Right atrium auricular region (tissue), 2 donors: ENCODE measurements at regions not wholly inside any gene's neighbourhood (a gene's known extent, or its start where the extent isn't known, plus 50 kb on each side); places are given as distances from the start of the nearest gene placed in this dataset.
A peak's percentile ranks its signal among the peaks of the same experiment; 100 is the strongest.

ENCODE experiments used
- DNase-seq: peaks from one replicate; pipeline ENCODE4 v3.0.0-alpha.2; 2019; ENCODE audit warnings: low spot score
- H3K27ac ChIP-seq, 2 donors: fragments of 200-600 bp; sonication (generic); 1 replicate in 1 of 2; 2 replicates in 1 of 2; pipeline ENCODE4 v1.5.1; 2016 to 2019
- H3K27me3 ChIP-seq, 2 donors: fragments of 200-600 bp; sonication (generic); one replicate each; pipeline versions ENCODE4 v1.5.1 to v1.6.0; 2017 to 2019
- H3K36me3 ChIP-seq: fragments of 200-600 bp; sonication (generic); one replicate; pipeline ENCODE4 v1.5.1; 2016
- H3K4me1 ChIP-seq, 2 donors: fragments of 200-600 bp; sonication (generic); one replicate each; pipeline versions ENCODE4 v1.5.1 to v1.6.0; 2017 to 2019
- H3K4me3 ChIP-seq, 2 donors: fragments of 200-600 bp; sonication (generic); 1 replicate in 1 of 2; 2 replicates in 1 of 2; pipeline ENCODE4 v1.5.1; 2017 to 2019; ENCODE audit warnings: mild to moderate bottlenecking in 1 of 2, moderate library complexity in 1 of 2
- H3K9me3 ChIP-seq, 2 donors: fragments of 200-600 bp; sonication (generic); one replicate each; pipeline ENCODE4 v1.5.1; 2019
- CTCF ChIP-seq, 2 donors: fragments of 200-600 bp; sonication (generic); IDR thresholded peaks; one replicate each; pipeline ENCODE4 v1.5.1; 2019; ENCODE audit warnings: antibody characterized with exemption in 2 of 2

- H3K36me3 ChIP-seq: no peaks in the 10 kb centered on the region
- no peak overlapping the region for H3K27ac ChIP-seq
- DNase-seq: no peak
- H3K9me3 ChIP-seq: no peaks in the 10 kb centered on the region
- H3K4me3 ChIP-seq: no peak overlapping the region
- no peaks in the 10 kb centered on the region for H3K4me1 ChIP-seq
- no peak for TF ChIP-seq CTCF (IDR thresholded peaks at IDR 0.05)
- no peaks in the 10 kb centered on the region for H3K27me3 ChIP-seq
Observed at GRCh38 chr5:42896523-42896922, 84.8 kb upstream of the SELENOP start.

- H3K27ac ChIP-seq: no peak overlapping the region
- TF ChIP-seq CTCF (IDR thresholded peaks at IDR 0.05): peak in 1 of 2 donors; percentile 51
- H3K36me3 ChIP-seq: no peaks in the 10 kb centered on the region
- H3K4me3 ChIP-seq: no peak overlapping the region
- H3K4me1 ChIP-seq: no peaks in the 10 kb centered on the region
- H3K27me3 ChIP-seq: no peaks in the 10 kb centered on the region
- no peak for DNase-seq
- no peaks in the 10 kb centered on the region for H3K9me3 ChIP-seq
Observed at GRCh38 chr5:42894057-42894456, 82.4 kb upstream of the SELENOP start.

GRCh38 chr5:42889311-42889933 is 77.7 kb upstream of the SELENOP start:
- Histone ChIP-seq H3K27ac (no peak overlapping the region), H3K4me1 (no peaks in the 10 kb centered on the region), H3K9me3 (no peaks in the 10 kb centered on the region), H3K36me3 (no peaks in the 10 kb centered on the region), H3K4me3 (no peak overlapping the region), H3K27me3 (no peaks in the 10 kb centered on the region)
- DNase-seq: peak; percentile 84
- TF ChIP-seq CTCF (IDR thresholded peaks at IDR 0.05): peak; percentile 88 to 93

- Histone ChIP-seq H3K4me3 (no peak overlapping the region), H3K27ac (no peak overlapping the region), H3K36me3 (no peaks in the 10 kb centered on the region), H3K9me3 (no peaks in the 10 kb centered on the region), H3K4me1 (no peaks in the 10 kb centered on the region), H3K27me3 (no peaks in the 10 kb centered on the region)
- no peak for DNase-seq
- TF ChIP-seq CTCF (IDR thresholded peaks at IDR 0.05): no peak
Observed at GRCh38 chr5:42888771-42889170, 77.1 kb upstream of the SELENOP start.

GRCh38 chr5:42887575-42887974 is 75.9 kb upstream of the SELENOP start:
- Histone ChIP-seq H3K27ac (no peak overlapping the region), H3K9me3 (no peaks in the 10 kb centered on the region), H3K36me3 (no peaks in the 10 kb centered on the region), H3K4me3 (no peak overlapping the region), H3K4me1 (no peaks in the 10 kb centered on the region), H3K27me3 (no peaks in the 10 kb centered on the region)
- no peak for TF ChIP-seq CTCF (IDR thresholded peaks at IDR 0.05)
- no peak for DNase-seq

- no peaks in the 10 kb centered on the region for H3K36me3 ChIP-seq
- no peak overlapping the region for H3K4me3 ChIP-seq
- no peaks in the 10 kb centered on the region for H3K4me1 ChIP-seq
- no peak overlapping the region for H3K27ac ChIP-seq
- H3K27me3 ChIP-seq: no peaks in the 10 kb centered on the region
- no peaks in the 10 kb centered on the region for H3K9me3 ChIP-seq
- no peak for DNase-seq
- TF ChIP-seq CTCF (IDR thresholded peaks at IDR 0.05): no peak
Observed at GRCh38 chr5:42887097-42887496, 75.4 kb upstream of the SELENOP start.
